Stimulated activated CD4-positive, alpha-beta T cell treated with anti-CD3 and anti-CD28 coated beads, Interleukin-4, amount 100 ng/mL, for 48 hours (primary cell): ENCODE measurements at regions not wholly inside any gene's neighbourhood (a gene's known extent, or its start where the extent isn't known, plus 50 kb on each side); places are given as distances from the start of the nearest gene placed in this dataset.
"Not testable (repeated sequence)": the region's sequence is repeated elsewhere in the genome, so short reads cannot be mapped to it uniquely, and the experiment has no call there.

Experiments
- DNase-seq, 2 donors: peaks; one replicate each; pipeline ENCODE4 v3.0.0-alpha.2; 2020; ENCODE audit warnings: low read depth in 2 of 2

DNA sequence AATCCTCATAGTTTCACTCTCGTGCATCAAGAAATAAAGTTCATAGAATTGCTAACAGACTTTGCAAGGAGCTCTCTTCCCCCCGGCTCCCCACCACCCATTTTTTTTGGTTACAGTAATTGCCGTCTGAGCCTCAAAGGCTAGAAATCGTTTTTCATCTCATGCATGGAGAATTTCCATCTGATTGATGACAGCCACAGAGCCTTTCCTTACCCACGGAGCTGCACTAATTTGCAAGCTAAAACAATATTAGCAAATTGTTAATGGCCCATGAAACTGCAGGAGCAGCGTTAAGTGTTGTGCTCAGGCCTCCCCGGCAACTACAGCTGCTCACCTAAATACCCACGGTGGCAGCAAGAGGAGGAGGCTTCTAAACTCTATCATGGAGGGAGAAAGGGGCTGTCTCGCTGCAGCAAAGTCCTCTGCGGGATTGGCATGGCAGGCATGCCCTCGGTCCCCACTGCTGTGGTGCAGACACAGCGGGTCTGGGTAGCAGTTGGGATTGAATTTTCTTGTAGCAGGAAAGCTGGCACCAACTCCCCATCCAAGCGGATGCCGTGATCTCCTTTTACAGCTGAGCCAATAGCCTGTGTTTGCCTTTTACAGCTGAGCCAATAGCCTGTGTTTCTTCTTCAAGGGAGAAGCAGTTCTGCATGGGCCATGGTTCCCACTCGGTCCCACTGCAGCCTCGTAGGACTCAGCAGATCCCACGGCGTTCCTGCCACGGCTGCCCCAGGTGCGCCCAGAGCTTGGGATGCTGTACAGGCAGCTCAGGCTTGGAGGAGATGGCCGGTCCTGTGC is 412.3 kb downstream of the BRD1 start:
- DNase-seq = no peak

DNA sequence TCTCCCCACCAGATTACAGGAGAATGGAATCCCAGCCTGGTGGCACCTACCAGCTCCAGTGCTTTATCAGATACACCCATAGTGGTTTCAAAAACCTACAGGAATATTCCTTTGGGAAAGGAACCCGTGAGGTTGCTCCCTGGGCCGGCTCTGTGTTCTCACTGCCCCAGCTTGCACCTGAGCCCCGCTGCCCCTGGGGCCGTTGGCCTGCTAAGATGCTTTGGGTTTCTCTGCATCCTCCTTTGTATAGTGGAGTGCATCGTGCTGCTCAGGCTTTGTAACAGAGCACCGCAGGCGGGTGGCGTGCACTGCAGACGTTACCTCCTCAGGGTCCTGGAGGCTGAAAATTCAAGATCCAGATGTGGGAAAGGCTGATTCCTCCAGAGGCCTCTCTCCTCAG is 414.1 kb downstream of the BRD1 start:
- DNase-seq = no peak

DNA sequence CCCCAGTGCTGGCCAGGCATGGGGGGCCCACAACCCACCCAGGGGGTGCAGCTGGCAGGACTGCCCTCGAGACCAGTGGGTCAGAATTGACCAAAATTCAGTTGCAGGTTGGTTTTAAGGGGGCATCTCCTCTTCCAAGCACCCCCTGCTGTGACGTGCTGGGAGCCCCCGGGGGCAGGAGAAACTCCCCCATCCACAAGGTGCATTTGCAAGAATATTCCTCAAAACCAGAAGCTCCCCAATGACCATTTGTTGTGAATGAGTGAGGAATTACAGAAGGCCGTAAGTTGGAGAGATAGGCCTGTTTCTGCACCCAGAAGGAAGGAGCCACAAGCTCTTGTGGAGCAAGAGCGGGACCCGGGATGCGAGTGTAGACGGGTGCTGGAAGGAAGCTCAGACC is 414.5 kb downstream of the BRD1 start:
- no peak for DNase-seq

DNA sequence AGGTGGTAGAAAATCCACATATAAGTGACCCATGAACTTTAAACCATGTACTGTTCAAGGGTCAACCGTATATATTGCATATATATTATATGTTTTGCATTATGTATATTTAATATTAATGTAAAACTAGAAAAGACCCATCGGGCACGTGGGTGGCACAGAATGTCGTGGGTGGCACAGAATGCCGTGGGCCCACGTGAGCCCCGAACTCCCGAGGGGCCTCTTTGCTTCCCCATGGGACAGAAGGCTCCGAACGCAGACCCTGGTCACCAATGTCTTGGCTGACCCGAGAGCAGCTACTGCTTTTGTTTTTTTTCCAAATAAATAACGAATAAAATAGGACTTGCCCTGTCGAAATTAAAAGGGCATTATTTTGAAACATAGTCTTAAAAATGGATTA is 415.4 kb downstream of the BRD1 start:
- DNase-seq = no peak

DNA sequence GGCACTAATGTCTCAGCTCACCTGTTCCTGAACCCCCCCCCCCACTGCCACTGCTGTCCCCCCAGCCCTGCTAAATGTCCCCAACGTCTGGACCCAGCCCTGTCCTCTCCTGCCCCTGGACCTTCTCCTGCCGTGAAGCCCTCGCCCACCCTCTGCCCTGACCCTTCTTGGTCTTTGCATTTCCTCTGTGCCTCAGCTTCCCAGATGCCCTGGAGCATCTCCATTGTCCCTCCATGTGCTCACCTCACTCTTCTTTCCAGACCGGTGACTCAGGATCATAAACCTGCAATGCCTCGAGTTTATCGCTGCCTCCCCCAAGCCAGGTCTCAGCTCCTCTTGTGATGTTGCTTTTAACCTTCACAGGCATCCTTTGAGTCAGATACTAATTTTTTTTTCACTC is 416.4 kb downstream of the BRD1 start:
- no peak for DNase-seq

DNA sequence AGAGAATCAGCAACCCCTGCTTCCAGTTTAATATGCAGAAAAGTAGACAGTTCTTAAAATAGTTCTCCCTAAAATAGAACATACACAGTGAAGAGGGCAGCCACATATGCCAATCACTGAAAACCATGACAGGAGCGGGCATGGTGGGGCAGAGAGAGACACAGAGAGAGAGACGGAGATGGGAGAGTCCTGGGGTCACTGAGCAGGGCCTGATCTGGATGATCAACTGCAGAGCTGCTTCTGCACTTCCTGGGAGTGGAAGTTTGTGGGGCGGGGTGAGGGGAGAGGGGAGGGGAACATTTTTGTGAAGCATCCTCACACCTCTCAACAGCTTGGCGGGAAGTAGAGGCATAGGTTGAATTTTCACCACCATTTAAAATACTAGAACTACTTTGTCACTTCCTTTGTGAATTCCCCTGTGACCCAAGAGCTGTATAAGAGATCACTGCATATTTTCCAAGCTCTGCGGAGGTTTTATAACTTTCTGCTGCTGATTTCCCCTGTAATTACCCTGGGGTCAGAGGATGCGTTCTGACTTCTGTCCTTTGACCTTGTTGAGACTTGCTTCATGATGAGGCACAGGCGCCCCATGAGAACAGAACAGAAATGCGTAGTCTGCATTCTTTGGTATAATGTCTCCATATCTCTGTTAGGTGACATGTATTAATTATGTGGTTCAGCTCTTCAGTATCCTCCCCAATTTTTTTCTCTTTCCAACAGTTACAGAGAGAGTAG is 419.4 kb downstream of the BRD1 start:
- DNase-seq = no peak

DNA sequence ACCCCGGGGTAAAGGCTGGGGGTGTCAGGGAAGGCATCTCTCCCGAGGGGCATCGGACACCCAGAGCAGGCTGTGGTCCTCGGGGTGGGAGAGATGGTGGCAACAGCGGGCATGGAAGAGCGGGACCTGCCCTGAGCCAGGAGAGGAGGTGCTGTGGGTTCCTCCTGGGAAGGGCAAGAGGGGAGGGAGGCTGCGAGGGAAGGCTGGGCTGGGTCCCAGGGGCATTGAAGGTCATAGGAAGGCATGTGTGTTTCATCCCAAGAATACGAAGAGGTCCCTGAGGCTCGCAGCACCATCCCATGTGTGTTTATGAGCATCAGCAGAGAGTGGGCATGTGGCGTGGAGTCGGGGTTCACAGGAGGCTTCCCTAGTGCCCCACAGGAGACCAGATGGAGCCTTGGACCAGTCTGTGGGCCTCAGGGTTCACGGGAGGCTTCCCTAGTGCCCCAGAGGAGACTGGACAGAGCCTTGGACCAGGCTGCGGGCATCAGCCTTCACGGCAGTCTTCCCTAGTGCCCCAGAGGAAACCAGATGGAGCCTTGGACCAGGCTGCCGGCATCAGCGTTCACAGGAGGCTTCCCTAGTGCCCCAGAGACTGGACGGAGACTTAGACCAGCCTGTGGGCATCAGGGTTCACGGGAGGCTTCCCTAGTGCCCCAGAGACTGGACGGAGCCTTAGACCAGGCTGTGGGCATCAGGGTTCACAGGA is 420.6 kb downstream of the BRD1 start:
- DNase-seq = no peak

DNA sequence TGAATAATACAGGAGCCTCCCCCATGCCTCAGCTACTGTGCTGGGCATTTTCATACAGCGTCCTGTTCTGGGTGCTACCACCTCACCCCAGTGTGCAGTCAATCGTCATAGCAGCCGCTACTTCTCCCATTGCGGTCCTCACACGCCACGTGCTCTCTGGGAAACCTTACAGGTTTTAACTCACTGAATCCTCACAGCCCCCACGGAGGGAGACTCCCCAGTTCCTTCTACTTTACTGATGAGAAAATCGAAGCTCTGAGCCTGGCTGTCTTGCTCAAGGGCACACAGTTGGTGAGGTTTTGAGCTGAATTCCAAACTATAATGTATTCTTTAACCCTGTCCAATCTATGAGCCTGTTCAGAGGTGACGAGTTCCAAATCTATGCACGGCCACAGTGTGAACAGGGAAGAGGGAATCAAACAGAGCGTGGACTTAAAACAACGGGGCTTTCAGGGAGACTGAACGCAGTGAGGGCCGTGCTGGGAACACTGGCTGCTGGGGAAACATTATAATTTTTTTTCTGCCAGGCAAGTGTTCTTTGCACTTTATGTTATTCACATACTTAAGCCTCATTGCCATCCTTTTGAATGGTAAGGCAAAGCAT is 421.5 kb downstream of the BRD1 start:
- no peak for DNase-seq

DNA sequence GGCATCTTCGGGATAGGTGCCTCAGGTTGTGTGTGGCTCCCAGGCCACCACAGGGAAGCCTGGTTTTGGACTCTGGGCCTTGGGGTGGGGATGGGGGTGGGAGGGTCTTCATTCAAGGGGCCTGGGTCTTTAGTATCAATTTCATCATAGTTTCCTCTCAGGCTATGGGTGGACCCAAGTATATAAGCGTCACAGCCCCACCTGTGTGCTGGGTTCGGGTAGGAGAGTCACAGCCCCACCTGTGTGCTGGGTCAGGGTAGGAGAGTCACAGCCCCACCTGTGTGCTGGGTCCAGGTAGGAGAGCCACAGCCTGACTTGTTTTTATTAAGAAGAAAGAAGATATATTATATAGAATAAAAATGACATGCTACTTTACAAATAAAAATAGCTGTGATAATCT is 422.1 kb downstream of the BRD1 start:
- no peak for DNase-seq

DNA sequence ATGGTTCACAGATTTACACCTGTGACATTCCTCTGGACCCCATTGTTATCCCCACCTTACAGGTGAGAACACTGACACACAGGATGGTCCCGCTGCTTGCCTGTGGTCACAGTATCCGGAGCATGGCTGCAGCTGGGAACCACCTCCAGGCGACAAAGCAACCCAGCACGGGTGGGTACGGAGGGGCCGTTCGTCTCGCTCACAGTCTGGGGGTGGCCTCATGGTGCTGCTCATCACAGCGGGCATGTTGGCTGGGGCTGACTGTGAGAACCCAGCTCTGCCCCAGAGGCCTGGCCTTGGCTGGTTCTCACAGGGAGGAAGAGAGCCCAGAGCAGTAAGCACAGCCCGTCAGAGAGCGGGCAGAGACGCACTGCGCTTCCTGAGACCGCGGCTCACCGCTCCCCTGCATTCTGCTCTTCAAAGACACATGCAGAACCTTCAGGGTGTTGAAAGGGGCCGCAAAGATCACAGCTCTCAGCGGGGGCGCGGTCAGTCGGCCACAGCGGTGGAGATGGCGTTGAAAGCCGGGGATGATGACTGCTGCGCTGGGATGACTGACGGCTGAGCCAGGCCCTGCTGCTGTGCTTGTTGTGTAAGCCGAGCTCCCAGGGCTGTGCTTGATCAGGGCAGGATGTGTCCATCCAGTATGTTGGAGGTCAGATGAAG is 423.0 kb downstream of the BRD1 start:
- DNase-seq = no peak

DNA sequence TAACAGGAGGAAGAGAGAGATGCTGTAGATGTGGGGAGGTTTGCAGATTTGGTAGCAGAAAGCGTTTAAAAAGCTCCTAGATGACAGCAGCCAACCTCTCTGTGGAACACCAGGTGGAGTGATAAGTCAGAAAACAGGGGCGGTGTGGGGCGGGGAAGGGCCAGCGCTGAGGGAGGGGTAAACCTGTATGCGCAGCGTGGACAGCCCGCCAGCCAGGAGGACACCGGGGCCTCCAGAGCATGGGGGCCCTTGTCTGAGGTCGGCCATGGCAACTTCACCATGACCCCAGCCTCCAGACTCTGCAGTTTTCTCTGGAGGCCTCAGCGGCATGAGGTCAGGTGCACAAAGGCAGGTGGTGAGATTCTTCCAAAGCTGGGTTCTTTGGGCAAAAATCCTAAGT is 423.7 kb downstream of the BRD1 start:
- no peak for DNase-seq

DNA sequence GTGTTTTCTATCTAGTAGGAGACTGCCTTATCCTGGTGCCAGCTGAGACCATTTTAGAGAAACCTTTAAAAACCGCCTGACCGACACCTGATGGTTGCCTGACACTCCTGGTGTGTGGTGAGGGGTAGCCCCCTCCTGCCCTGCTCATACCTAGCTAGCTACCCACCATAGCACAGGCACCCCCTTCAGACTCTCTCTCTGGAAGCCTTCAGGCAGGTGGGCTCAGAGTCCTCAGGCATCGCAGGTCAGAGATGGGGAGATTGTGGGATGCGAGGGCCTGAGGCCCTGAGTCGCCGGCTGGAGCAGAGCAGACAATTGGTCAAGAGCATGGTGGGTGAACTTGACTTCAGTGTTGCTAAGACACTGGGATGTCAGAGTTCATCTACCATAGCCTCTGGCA is 424.6 kb downstream of the BRD1 start:
- no peak for DNase-seq

DNA sequence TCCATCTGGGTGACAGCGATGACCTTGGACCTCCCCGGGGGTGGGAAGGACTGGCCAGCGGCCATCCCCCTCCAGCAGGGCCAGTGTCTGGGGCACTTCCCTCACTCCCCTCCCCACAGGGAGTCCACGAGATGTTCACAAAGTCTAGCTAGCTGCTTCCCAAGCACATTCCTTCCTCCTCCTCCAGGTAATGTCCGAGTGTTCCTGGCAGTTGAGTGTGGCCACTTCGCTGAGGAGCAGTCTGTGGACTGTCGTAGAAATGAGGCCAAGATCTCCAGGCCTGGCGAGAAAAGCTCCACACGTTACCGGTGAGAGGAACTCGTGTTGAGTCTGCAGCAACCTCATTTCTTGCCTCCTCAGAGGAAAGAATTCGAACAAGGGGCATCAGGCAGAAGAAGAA is 425.5 kb downstream of the BRD1 start:
- DNase-seq = no peak

DNA sequence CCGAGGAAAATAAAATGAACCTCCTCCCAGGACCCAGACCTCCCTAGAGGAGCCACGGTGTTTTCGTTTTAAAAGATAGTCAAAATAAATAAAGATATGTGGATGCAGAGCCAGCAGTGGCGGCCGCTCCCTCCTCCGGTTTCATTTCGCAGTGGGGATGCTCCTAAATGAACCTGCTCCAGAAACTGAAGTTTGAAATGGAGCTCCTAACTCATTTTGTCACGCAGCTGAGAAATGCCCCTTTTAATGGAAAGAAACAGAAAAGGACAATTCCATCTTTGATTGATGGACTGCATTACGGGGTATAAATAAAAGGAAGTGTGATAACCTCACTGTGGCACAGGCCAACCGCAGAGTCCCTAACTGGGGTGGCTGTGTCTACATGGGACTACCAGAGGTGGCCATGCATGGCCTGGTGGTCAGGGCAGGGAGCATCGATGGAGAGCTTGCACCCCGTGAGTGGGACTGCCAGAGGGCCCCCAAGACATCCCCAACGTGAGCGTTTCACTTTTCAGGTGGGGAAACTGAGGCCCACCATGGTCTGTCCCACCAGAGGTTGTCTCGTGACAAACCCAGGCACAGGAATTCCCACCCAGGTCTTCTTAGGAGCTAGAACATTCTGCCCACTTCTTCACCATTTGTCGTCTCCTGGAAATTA is 426.6 kb downstream of the BRD1 start:
- DNase-seq = no peak

DNA sequence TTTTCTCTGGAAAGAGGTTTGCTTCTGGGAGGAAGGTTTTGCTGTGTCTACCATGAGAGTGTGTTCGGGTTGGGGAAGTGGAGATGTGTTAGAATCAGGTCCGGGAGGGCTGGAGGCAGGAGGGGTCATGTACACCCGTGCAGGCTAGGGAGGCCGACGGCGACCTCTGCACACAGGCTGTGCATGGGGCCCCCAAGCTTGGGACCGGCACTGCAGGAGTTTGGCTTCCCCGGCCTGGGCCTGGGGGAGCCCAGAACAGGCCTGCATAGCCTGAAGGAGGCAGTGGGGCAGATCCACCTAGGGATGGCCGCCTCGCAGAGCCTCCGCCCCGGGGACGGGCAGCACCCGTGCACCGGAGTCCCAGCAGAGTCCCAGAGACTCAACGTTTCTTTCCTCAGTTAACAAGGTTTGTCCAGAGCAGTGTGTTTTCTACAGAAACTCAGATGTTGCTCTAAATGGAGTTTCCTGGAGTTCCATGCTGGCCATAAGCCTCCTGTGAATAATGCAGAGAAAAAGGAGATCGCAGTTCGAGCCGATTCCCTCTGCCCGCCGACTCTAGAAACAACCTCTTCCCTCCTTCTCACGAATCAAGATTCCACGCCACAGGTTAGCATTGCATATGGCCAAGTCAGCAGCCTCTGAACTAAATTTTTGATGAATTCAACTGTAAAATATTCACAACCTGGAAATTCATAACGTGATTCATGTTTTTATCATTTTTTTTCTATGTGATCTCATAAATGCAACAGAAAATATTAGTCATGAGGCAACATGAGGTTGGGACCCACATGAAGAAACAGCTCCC is 427.3 kb downstream of the BRD1 start:
- no peak for DNase-seq

DNA sequence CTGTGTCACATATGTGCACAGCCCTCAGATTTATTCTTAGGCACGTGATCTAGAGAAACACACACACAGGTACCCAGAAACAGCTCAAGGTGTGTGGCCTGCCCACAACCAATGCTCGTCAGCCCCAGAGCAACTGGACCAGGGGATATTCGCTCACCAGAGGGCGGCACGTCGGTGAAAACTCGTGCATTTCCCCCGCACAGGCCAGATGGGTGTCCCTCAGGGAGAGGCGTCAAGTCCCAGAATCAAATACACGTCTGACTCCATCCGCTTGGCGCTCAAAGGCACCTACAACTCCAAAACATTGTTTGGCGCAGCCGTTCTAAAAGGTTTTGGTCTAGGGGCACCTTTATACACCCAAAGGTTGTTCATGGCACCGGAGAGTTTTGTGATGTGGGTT is 429.0 kb downstream of the BRD1 start:
- no peak for DNase-seq

DNA sequence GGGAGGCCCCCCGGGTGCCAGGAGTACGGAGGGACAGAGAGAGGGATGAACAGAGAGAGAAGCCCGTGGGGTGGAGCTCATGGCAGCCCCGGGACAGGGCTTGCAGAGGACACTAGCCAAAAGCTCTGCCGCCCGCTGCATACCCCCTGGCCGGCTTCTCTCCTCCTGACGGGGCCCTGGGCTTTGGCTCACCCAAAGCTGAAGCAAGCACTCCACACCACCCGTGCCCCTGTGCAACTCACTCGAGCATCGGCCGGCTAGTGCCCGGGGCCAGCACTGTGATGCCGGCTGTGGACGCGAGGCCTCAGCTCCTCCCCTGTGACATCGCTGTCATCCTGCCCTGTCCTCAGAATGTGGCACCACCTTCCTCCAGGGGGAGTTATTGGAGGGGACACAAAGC is 429.6 kb downstream of the BRD1 start:
- no peak for DNase-seq

DNA sequence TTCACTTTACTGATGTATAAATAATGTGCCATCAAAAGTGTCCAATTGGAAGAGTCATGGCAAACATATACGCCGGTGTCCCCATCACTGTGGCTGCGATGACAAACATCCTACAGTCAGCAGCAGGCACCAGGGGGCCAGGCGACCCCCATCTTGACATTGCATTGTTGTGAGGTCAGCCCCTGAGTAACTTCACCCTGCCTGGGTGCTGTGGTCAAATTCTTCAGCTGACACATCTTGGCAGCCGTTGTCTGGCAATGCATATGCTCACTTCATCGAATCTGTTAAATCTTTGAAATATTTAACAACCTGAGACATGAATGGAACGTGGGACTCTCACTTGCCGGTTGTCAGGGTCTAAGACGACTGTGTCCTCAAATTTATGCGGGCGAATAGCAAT is 430.9 kb downstream of the BRD1 start:
- DNase-seq = no peak

DNA sequence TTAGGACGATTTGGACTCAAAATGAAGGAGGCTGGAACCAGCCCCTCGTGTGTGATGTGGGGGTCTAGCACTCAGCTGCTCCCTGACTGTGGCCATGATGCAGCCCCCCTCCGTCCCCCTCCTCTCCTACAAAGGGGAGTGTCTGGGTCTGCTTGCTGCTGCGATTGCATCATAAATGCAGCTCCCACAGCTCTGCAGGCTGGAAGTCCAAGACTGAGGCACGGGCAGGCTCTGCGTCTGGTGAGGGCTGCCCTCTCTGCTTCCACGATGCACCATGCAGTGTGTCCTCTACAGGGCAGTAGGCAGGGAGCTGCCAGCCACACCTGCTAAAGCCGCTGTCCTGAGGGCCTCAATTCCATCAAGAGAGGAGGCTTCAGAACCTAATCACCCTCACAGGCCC is 432.1 kb downstream of the BRD1 start:
- DNase-seq = no peak

DNA sequence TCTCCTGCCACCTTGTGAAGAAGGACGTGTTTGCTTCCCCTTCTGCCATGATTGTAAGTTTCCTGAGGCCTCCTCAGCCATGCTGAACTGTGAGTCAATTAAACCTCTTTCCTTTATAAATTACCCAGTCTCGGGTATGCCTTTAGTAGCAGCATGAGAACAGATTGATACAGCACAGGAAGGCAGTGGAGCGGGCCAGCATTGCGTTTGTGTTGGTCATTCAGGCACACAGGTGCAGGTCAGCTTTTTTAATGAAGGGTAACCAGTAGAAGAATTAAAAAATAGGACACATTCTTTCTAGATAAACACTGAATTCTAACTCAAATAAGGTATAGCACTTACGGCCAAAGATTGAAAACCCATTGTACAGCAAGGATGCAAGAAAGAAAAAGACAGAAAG is 432.6 kb downstream of the BRD1 start:
- not testable (repeated sequence) for DNase-seq
